DMS79 (cell line): ENCODE measurements at regions not wholly inside any gene's neighbourhood (a gene's known extent, or its start where the extent isn't known, plus 50 kb on each side); places are given as distances from the start of the nearest gene placed in this dataset.
A peak's percentile ranks its signal among the peaks of the same experiment; 100 is the strongest.
"Not testable (repeated sequence)": the region's sequence is repeated elsewhere in the genome, so short reads cannot be mapped to it uniquely, and the experiment has no call there.

Source experiments
- DNase-seq: peaks from one replicate; lab custom pipeline; 2025; lab: John Stamatoyannopoulos, UW

- DNase-seq, result no peak
Measured at GRCh38 chr1:115534106-115534505, 107.7 kb upstream of the VANGL1 start.

GRCh38 chr1:115531631-115532264 is 110.0 kb upstream of the VANGL1 start:
- no peak for DNase-seq

- DNase-seq, result no peak
Measured at GRCh38 chr1:115530407-115530806, 111.4 kb upstream of the VANGL1 start.

- no peak for DNase-seq
Measured at GRCh38 chr1:115529216-115529897, 112.4 kb upstream of the VANGL1 start.

- not testable (repeated sequence) for DNase-seq
Measured at GRCh38 chr1:115528336-115528735, 113.4 kb upstream of the VANGL1 start.

DNA sequence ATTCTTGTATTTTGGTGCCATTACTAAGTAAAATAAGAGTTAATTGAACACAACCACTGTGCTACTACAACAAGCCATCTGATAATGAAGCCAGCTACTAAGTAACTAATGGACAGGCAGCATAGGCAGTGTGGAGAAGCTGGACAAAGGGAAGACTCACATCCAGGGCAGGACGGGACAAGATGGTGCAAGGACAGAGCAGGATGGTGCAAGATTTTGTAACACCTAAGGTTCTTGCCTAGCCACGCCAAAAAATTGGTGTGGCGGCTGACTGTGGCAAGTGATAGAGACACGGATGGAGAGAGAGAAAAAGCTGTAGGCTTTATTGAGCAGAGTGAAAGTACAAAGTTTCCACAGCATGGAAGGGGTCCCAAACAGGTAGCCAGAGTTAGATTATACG is 114.0 kb upstream of the VANGL1 start:
- no peak for DNase-seq

- no peak for DNase-seq
Measured at GRCh38 chr1:115526900-115527299, 114.9 kb upstream of the VANGL1 start.

DNA sequence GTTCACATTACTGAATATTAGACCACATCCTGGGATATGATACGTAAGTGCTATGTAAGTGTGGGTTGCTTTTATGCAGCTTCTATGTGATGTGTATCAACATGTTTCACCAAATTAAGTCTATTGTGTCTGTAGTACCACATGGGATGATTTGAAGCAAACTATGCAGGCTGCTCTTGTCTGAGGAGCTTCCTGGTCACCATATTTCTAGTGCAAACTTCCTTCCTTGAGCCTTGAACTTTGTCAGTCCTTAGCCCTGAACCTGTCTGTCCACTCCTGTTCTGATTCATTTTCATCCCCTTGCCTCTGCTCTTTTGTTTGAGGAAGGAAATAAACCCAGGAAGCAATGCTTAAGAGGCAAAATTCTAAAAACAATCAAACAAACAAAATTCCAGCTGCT is 117.5 kb upstream of the VANGL1 start:
- no peak for DNase-seq

GRCh38 chr1:115522386-115522785 is 119.4 kb upstream of the VANGL1 start:
- DNase-seq, result no peak

GRCh38 chr1:115515270-115515669 is 126.5 kb upstream of the VANGL1 start:
- DNase-seq, result no peak

GRCh38 chr1:115510226-115510625 is 131.5 kb upstream of the VANGL1 start:
- DNase-seq, result not testable (repeated sequence)

DNA sequence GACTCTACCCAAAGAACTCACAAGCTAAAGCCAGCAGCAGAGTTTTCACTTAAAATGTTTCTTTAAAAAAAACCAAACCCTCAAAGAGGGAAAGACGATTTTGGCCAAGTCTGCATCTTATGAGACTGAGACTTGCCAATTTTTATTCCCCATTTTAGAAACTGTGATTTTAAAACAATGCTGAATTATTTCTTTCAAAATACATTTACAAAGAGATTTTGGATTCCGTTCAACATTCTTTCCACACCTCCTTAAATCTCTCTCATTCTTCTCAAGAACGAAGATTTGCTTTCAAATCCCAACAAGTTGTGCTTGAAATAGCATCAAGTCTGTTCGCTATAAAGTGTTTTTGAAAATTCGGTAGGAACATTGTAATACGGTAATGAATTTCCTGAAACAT is 133.9 kb upstream of the VANGL1 start:
- peak; percentile 42 for DNase-seq

GRCh38 chr1:115506924-115507589 is 134.7 kb upstream of the VANGL1 start:
- DNase-seq, result peak; percentile 13

GRCh38 chr1:115506518-115506917 is 135.3 kb upstream of the VANGL1 start:
- no peak for DNase-seq

DNA sequence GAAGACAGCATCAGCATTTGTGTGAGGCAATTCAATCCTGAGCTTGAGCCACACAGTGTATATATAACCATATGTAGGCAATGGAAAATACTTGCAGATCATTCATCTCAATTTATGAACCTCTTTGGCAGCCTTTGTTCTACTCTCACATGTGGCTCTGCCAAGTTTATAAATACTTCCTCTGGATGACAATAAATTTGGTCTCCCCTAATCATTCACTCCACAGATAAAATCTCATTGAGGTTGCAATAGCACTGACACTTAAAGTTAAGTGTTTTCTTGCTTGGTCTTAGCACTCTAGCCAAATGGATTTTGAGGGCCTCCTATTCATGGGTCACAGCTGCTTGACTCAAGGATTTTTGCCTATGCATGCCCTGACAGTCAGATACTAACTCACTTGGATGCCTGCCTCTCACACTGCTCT is 136.6 kb upstream of the VANGL1 start:
- DNase-seq, result peak; percentile 99

DNA sequence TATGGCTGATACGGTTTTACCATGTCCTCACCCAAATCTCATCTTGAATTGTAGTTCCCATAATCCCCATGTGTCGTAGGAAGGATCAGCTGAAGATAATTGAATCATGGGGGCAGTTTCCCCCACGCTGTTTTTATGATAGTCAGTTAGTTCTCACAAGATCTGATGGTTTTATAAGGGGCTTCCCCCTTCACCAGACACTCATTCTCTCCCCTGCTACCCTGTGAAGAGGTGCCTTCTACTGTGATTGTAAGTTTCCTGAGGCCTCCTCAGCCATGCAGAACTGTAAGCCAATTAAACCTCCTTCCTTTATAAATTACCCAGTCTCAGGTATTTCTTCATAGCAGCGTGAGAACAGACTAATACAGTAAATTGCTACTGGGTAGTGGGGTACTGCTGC is 139.6 kb upstream of the VANGL1 start:
- not testable (repeated sequence) for DNase-seq

DNA sequence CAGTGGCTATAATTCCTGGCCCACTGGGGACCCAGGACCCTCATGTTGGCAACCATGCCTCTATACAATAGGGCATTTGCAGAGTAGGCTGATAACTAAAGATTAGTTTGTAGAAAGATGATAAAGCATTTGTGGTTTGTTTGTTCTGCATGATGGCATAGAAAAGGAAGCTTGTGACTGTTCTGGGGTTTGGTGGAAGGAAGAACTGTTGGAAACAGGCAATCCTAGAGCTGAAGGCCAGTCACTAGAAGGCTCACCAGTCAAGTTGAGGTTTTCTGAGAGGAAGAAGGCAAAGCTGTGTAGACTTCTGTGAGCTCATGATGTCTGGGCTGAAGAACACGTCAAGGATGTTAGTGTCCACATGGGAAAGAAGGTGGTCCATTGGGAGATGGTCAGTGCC is 140.3 kb upstream of the VANGL1 start:
- no peak for DNase-seq

GRCh38 chr1:115499253-115499652 is 142.5 kb upstream of the VANGL1 start:
- no peak for DNase-seq

DNA sequence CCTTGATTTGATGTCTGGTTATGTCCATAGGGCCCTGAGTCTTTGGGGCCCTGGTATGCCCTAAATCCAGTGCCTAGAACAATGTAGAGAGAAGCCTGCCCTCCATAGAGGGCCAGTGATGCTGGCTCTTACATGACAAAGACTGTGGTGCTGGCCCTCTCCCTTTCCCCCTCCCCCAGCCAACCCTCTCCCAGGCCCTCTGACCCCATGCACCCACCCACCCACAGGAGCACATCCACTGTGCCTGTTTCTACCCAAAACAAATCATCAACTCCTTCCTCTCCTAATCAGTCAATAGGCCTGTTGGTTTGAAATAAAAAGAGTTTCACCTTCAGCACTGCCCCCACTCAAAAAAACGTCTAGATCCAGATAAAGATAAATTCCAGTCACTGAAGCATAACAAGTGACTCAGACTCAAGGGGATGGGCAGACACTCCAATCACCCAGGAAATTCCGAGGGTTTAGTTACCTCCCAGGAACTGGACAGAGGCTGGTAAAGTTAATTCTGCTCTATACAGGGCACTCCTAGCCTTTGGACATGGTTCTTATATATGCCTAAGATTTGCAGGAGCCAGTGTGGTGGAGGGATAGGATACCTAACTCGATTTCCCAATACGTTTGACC is 144.8 kb upstream of the VANGL1 start:
- DNase-seq, result no peak

- no peak for DNase-seq
Measured at GRCh38 chr1:115495625-115496024, 146.1 kb upstream of the VANGL1 start.

DNA sequence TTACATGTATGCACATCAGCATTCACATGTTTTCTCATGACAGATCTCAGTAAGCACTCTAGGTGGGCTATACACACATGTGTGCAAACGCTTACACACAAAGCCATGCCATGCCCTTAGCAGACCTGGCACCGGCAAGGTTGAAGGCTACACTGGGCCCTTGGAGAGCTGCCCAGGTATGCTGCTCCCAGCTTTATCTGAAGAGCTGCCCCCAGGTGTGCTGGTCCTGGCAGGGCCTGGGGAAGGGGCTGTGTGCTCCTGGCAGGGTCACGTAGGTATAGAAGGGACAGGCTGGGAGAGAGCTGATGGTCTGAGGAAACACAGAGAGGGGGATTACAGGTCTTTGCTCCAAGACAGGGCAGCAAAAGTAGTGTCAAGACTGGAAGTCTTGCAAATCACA is 146.7 kb upstream of the VANGL1 start:
- DNase-seq, result no peak

DNA sequence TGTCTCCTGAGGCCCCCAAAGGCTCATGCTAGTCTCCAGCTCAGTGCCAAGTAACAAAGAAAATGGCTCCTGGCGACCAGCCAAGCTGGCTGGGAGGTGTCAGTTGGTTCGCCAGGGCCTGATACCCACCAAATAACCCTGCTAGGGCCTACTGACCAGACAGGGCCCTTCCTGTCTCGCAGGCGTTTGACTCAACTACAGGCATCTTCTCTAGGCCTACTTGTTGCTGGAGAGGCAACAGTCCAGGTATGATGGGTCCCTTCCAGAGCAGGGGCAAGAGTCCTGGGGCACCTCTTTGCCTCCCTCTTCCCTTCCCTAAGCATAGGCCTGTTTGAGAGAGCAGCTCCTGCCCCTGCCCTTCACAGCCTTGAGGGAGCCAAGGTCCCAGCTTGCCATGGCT is 147.9 kb upstream of the VANGL1 start:
- DNase-seq, result no peak

GRCh38 chr1:115492880-115493279 is 148.9 kb upstream of the VANGL1 start:
- no peak for DNase-seq
